Erythroblast (primary cell): ENCODE measurements at regions not wholly inside any gene's neighbourhood (a gene's known extent, or its start where the extent isn't known, plus 50 kb on each side); places are given as distances from the start of the nearest gene placed in this dataset.

Experiments used
- DNase-seq, 2 experiments: peaks; one replicate each; lab custom pipeline; 2025; lab: John Stamatoyannopoulos, UW
- GATA1 ChIP-seq: IDR thresholded peaks from 2 replicates; pipeline ENCODE4 v1.6.1; 2011; ENCODE audit warnings: low read depth, mild to moderate bottlenecking, control low read depth, low read length, moderate library complexity
- POLR2A ChIP-seq: IDR thresholded peaks from 2 replicates; pipeline ENCODE4 v1.6.1; 2011; ENCODE audit warnings: mild to moderate bottlenecking, low read length

DNA sequence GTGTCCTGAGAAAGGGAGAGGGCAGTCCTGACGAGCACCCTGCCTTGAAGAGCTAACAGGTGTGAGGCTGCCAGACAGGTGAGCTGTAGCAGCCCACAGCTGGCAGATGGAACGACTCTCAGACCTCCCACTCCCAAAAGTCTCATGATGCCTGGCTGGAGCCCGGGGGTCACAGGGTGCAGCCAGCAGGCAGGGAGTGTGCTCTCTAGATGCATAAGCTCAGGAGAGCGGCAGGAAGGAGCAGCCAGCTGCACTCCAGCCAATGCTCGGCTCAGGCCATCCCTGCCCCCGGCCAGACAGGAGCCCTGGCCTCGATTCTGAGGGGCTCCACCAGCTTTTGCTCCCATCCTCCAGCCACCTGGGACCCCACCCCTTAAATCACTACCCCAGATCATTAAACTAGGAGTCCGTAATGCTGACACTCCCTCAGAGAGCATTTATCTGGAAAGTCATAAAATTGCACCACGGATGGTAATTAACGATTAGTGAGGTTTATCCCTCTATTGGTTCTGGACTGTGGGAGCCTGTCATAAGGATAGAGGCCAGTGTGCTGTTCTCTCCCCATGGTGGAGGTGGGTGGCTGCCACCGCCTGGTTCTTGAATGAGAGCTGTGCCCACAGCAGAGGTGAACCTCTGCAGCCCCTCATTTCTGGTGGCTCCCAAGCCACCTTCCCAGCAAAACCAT lies 63.5 kb upstream of the ZMIZ1 start:
- no peak for DNase-seq
- TF ChIP-seq GATA1 (no peak), POLR2A (no peak)

DNA sequence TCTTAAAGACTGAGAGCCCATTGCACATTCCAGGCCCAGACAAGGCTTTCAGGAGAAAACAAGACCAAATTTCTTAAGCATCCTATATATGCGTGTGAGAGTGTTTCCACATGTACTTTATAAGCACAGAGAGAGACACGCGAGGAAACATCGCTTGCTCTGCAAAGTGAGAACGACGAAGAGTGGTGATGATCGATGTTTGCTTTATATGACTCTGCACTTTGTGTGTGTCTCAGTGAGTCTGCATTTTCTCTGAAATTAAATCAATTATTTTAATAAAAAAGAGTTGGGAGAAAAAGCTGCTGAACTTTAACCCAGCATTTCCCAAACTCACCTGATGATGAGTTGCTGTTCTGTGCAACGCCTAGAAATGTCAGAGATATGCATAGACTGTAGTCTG lies 61.7 kb upstream of the ZMIZ1 start:
- no peak for DNase-seq
- no peak for TF ChIP-seq GATA1

DNA sequence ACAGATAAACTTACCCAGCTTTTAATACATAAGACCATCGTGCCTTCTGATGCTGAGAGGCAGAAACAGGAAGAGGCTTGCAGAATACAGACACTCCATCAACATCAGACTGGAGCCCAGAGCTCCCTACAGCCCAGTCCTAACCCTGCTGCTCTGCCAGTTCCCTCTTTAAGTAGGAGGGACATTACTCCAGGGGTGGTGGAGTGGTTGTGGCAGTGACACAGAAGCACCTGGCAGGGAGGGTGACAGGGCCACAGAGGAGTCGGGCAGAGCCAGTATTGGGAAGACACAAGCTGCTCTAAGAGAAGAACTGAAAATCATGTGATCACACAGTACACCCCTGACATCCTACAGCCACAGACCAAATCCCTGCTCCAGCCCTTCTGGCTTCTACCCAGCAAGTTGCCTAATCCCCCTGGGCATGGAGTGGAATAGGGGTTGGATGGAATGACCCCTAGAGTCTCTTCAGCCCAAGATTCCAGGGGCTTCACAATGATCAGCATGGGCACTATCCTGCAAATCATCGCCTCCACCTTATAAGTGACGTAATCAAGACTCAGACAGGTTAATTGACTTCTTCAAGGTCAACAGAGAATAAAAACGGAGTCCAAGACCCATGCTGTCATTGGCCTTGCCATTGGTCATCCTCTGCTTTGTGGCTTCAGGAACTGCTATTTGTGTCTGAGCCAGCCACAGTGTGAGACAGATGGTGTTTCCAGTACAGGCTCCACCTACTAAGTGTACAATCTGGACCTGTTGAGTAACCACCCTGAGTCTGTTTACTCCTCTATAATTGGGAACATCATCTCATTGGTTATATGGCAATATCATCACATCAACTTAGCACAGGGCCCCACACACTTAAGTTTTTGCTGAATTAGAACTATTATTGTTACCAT lies 61.1 kb upstream of the ZMIZ1 start:
- no peak for DNase-seq
- no peak for TF ChIP-seq GATA1
- no peak for TF ChIP-seq POLR2A

DNA sequence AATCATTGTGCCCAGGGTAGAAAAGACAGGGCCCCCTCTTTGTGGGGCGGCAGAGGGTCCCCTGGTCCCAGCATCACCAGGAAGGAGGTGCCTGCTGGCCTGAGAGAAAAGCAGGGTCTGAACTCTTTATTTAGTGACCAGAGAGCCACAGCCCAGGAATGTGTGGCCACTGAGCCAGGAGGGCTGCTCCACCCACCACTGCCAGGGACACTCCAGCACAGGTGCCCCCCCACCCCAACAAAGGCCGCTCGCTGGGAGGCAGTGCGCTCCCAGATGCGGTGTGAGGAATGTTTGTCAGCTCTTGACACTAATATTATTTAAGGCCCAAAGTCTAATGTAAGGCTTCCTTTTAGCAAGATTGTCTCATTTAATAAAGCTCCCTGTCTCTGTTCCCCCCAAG lies 59.6 kb upstream of the ZMIZ1 start:
- TF ChIP-seq GATA1: no peak
- no peak for TF ChIP-seq POLR2A

DNA sequence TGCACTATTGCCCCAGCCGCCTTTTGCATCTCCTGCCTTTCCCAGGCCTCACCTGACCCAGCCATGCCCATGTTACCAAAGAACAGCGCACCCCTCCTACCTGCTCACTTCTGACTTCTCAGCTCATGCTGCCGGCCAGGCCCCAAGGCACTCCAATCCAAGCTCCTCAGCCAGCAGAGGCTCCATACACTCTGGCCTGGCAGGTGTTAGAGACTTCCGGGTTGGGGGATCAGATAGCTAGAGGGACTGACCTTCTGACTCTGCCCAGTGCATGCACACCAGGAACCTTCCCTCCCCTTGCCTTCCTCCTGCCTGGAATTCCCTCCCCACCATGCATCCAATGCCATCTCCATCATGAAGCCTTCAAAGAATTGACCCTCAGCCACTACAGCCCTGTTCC lies 56.2 kb upstream of the ZMIZ1 start:
- TF ChIP-seq POLR2A: no peak
- no peak for TF ChIP-seq GATA1
- DNase-seq: no peak

More for the DNA sequence above, 59.6 kb upstream of the ZMIZ1 start:
- no peak for DNase-seq

DNA sequence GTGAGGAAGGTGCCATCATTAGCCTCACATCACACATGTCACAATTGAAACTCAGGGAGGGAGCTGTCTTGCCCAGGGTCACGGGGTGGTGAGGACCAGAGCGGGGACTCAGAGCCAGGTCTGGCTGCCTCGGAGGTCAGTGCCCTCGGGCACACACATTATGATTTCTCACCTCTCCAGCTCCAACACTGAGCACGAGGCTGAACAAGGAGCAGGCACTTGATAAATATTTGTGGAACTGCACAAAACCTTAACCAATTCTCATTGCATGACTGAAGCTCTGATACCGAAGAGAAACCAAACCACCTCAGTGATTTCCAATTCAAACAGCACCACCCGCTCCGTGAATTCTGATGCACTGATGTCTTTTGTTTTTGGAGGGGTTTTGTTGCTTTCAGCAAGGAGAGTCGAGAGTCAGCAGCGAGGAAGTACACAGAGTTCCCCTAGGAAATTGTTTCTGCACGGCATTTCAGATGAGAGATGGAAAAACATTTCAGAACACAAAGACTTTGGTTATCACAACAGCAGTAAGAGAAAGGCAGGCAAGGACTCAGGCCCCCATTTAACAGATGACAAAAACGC lies 55.3 kb upstream of the ZMIZ1 start:
- no peak for DNase-seq
- TF ChIP-seq GATA1: no peak
- no peak for TF ChIP-seq POLR2A

DNA sequence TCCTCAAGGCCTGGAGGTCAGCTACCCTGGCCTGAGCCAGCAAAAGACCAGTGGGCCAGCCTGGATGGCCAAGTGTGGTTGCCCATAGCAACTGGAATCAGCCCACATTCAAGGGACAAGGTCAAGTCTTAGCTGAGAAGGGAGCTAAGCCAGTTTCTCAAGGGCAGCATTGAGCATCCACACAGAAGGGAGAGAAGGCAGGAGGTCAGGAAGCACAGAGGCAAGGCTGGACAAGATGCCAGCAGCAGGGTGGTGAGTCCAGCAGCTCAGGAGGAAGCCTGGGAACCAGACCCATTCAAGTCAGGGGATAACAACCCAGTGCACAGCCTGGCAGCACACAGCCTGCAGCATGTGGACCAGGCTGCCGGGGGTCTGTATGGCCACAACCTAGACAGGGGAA lies 54.0 kb upstream of the ZMIZ1 start:
- TF ChIP-seq POLR2A (no peak), GATA1 (no peak)
- DNase-seq: no peak

DNA sequence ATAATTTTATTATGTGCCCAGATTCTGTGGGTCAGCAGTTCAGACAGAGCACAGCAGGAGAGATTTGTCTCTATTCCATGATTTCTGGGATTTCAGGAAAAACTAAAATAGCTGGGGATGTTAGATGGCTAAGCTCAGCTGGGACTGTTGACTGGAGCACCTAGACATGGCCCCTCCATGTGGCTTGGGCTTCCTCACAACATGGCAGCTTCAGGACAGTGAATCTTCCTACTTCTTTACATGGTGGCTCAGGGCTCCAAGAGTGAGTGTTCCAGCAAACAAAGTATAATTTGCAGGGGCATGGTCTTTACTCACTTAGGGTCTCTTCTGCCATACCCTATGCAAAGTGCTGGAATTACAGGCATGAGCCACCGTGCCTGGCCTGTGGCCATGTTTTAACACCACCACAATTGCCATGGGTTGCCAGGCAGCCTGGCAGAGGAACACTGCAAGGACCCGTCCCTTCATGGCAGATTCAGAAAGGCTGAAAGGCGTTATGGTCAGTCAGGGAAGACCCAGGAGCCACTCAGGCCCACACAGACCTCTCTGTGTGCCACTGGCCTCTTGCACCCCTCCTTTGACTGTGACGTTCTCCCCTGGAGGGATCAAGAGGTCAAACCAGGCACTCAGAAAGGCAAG lies 50.8 kb upstream of the ZMIZ1 start:
- TF ChIP-seq POLR2A (no peak), GATA1 (no peak)

DNA sequence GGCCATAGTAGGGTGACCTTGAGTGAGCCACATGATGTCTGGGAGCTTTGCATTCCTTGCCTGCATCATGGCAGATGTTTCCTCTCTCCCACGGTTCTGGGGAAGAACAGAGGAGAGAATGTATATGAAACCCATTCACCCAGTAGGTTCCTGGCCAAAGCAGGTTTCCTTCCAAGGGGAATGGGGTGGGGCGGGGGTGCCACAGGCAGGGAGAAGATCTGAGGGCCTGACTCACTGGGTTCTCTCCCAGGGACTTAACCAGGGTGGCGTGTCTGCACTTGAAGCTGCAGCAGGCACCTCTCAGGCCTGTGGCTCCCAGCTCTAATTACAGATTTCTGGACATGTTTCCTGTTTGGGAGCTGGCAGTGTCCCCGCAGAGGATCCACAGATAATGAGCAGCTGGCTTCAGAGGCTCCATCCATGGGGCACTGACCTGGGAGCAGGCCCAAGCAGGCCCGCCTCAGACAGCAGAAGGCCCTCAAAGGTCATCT lies 50.2 kb upstream of the ZMIZ1 start:
- DNase-seq: no peak
- no peak for TF ChIP-seq POLR2A
- no peak for TF ChIP-seq GATA1

More for the DNA sequence above, 50.8 kb upstream of the ZMIZ1 start:
- peak in 1 of 2 experiments; percentile 30 for DNase-seq
